ENCODE measurements at regions not wholly inside any gene's neighbourhood (a gene's known extent, or its start where the extent isn't known, plus 50 kb on each side); places are given as distances from the start of the nearest gene placed in this dataset.

- DNase-seq (ENCODE audit: low spot score in 2 of 2), result no peak
- Histone ChIP-seq H3K36me3 (no peaks in the 10 kb centered on the region), H3K4me1 (no peaks in the 10 kb centered on the region), H3K9me3 (no peaks in the 10 kb centered on the region), H3K27ac (no peak overlapping the region), H3K27me3 (no peaks in the 10 kb centered on the region), H3K4me3 (no peak overlapping the region)
- 62 to 70% methylated on average over 1 of the region's 1 CpG for WGBS, 2 donors
- TF ChIP-seq EP300 (IDR thresholded peaks at IDR 0.05) (no peak), POLR2A (IDR thresholded peaks at IDR 0.05) (no peak), CTCF (IDR thresholded peaks at IDR 0.05) (no peak)
Measured at GRCh38 chr13:55783841-55784240, 1356.9 kb upstream of the PRR20A start.

GRCh38 chr13:55788548-55788947 is 1352.2 kb upstream of the PRR20A start:
- Histone ChIP-seq H3K9me3 (no peaks in the 10 kb centered on the region), H3K36me3 (no peaks in the 10 kb centered on the region), H3K4me3 (no peak overlapping the region), H3K4me1 (no peaks in the 10 kb centered on the region), H3K27me3 (no peaks in the 10 kb centered on the region), H3K27ac (no peak overlapping the region)
- 93 to 98% methylated on average over 1 of the region's 1 CpG for WGBS, 2 donors
- TF ChIP-seq EP300 (IDR thresholded peaks at IDR 0.05) (no peak), CTCF (IDR thresholded peaks at IDR 0.05) (no peak), POLR2A (IDR thresholded peaks at IDR 0.05) (no peak)
- DNase-seq (ENCODE audit: low spot score in 2 of 2), result no peak

GRCh38 chr13:55792544-55793193 is 1348.0 kb upstream of the PRR20A start:
- no peak for DNase-seq (ENCODE audit: low spot score in 2 of 2)
- Histone ChIP-seq H3K36me3 (no peaks in the 10 kb centered on the region), H3K4me3 (no peak overlapping the region), H3K27me3 (no peaks in the 10 kb centered on the region), H3K9me3 (no peaks in the 10 kb centered on the region), H3K4me1 (no peaks in the 10 kb centered on the region), H3K27ac (no peak overlapping the region)
- WGBS, 2 donors, result 88 to 93% methylated on average over 3 of the region's 3 CpGs
- TF ChIP-seq CTCF (IDR thresholded peaks at IDR 0.05) (no peak), EP300 (IDR thresholded peaks at IDR 0.05) (no peak), POLR2A (IDR thresholded peaks at IDR 0.05) (no peak)

- no peak for TF ChIP-seq CTCF (IDR thresholded peaks at IDR 0.05)
- no peak for TF ChIP-seq POLR2A (IDR thresholded peaks at IDR 0.05)
- no peak for TF ChIP-seq EP300 (IDR thresholded peaks at IDR 0.05)
- H3K27me3 ChIP-seq, result no peaks in the 10 kb centered on the region
- peaks cover 0 to 5% (median 0%) of the 10 kb centered on the region in 4 donors for H3K9me3 ChIP-seq
- H3K4me3 ChIP-seq, result no peak overlapping the region
- 81 to 87% methylated on average over 7 of the region's 7 CpGs for WGBS, 2 donors
- H3K36me3 ChIP-seq, result no peaks in the 10 kb centered on the region
- no peak for DNase-seq (ENCODE audit: low spot score in 2 of 2)
- no peak overlapping the region for H3K27ac ChIP-seq
- no peaks in the 10 kb centered on the region for H3K4me1 ChIP-seq
Measured at GRCh38 chr13:55815458-55816033, 1325.2 kb upstream of the PRR20A start.

GRCh38 chr13:55816976-55817601 is 1323.6 kb upstream of the PRR20A start:
- TF ChIP-seq CTCF (IDR thresholded peaks at IDR 0.05), result no peak
- H3K9me3 ChIP-seq, result peaks cover 0 to 5% (median 0%) of the 10 kb centered on the region in 4 donors
- no peak for DNase-seq (ENCODE audit: low spot score in 2 of 2)
- H3K4me1 ChIP-seq, result no peaks in the 10 kb centered on the region
- WGBS, 2 donors, result 50 to 75% methylated on average over 1 of the region's 1 CpG
- no peaks in the 10 kb centered on the region for H3K36me3 ChIP-seq
- no peaks in the 10 kb centered on the region for H3K27me3 ChIP-seq
- H3K4me3 ChIP-seq, result no peak overlapping the region
- H3K27ac ChIP-seq, result no peak overlapping the region

All from tibial nerve (tissue), 4 donors.